Neural crest cell (in vitro differentiated cells): ENCODE measurements at regions not wholly inside any gene's neighbourhood (a gene's known extent, or its start where the extent isn't known, plus 50 kb on each side); places are given as distances from the start of the nearest gene placed in this dataset.
A peak's percentile ranks its signal among the peaks of the same experiment; 100 is the strongest.

Source experiments
- DNase-seq: peaks from one replicate; pipeline ENCODE4 v3.0.0; 2021; ENCODE audit warnings: low read depth, mixed read lengths, low spot score
- H3K27ac Mint-ChIP-seq: one replicate; pipeline ENCODE4 v1.8.0; 2021; ENCODE audit warnings: mild to moderate bottlenecking, mixed read lengths; ENCODE audit not compliant: unreplicated experiment
- H3K27me3 Mint-ChIP-seq: 2 replicates; pipeline ENCODE4 v1.8.0; 2021; ENCODE audit warnings: low read depth, mild to moderate bottlenecking, mixed read lengths
- H3K36me3 Mint-ChIP-seq: 2 replicates; pipeline ENCODE4 v1.8.0; 2021; ENCODE audit warnings: low read depth, mild to moderate bottlenecking, mixed read lengths
- H3K4me1 Mint-ChIP-seq: 2 replicates; pipeline ENCODE4 v1.8.0; 2021; ENCODE audit warnings: mixed read lengths
- H3K4me3 Mint-ChIP-seq: one replicate; pipeline ENCODE4 v1.8.0; 2021; ENCODE audit warnings: mild to moderate bottlenecking, mixed read lengths
- H3K9me3 Mint-ChIP-seq: 2 replicates; pipeline ENCODE4 v1.8.0; 2021; ENCODE audit warnings: mixed read lengths
- TF ChIP-seq, protein P1 (sequence below): fragments of 200-600 bp; sonication (generic); conservative IDR thresholded peaks from 2 replicates; pipeline ENCODE4 v1.5.0; 2021; ENCODE audit warnings: antibody characterized with exemption, mild to moderate bottlenecking

DNA sequence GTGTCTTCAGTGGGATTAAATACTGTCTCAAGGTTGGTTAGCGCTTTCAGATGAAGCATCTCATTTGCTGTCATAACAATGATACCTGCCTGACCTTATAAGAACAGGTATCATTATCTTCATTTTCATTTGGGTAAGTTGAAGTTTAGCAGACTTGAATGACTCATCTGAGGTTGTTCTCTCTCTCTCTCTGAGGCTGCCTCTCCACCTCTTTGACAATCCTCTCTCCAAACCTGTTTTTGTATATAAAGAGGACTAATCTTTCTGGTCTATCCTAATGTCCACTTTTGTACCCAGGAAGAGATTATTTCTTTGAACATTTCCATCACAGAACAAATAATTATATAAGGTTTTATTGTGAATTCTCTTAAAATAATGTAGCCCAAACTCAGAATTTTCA is 291.4 kb downstream of the KLF6 start:
- Mint-ChIP-seq H3K27me3 (no peaks in the 10 kb centered on the region), H3K4me3 (no peak overlapping the region), H3K27ac (no peak overlapping the region), H3K36me3 (peaks cover 7% of the 10 kb centered on the region), H3K4me1 (peaks cover 28% of the 10 kb centered on the region), H3K9me3 (peaks cover 12% of the 10 kb centered on the region)
- TF ChIP-seq, protein P1, sequence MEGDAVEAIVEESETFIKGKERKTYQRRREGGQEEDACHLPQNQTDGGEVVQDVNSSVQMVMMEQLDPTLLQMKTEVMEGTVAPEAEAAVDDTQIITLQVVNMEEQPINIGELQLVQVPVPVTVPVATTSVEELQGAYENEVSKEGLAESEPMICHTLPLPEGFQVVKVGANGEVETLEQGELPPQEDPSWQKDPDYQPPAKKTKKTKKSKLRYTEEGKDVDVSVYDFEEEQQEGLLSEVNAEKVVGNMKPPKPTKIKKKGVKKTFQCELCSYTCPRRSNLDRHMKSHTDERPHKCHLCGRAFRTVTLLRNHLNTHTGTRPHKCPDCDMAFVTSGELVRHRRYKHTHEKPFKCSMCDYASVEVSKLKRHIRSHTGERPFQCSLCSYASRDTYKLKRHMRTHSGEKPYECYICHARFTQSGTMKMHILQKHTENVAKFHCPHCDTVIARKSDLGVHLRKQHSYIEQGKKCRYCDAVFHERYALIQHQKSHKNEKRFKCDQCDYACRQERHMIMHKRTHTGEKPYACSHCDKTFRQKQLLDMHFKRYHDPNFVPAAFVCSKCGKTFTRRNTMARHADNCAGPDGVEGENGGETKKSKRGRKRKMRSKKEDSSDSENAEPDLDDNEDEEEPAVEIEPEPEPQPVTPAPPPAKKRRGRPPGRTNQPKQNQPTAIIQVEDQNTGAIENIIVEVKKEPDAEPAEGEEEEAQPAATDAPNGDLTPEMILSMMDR, result no peak
- no peak for DNase-seq

DNA sequence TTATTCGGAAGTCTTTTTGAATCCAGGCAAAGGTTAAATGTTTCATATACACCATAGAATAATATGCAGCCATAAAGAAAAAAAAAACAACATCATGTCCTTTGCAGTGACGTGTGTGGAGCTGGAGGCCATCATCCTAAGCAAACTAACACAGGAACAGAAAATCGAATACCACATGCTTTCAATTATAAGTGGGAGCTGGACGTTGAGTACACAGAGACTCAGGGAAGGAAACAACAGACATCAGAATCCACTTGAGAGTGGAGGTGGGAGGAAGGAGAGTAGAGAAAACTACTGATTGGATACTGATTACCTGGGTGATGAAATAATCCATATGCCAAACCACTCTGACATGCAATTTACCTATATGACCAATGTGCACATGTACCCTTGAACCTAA is 293.4 kb downstream of the KLF6 start:
- H3K4me3 Mint-ChIP-seq, result no peak overlapping the region
- H3K27ac Mint-ChIP-seq, result no peak overlapping the region
- H3K36me3 Mint-ChIP-seq, result peaks cover 7% of the 10 kb centered on the region
- H3K27me3 Mint-ChIP-seq, result no peaks in the 10 kb centered on the region
- DNase-seq, result no peak
- TF ChIP-seq, protein P1, result no peak
- peaks cover 12% of the 10 kb centered on the region for H3K4me1 Mint-ChIP-seq
- H3K9me3 Mint-ChIP-seq, result peaks cover 15% of the 10 kb centered on the region

DNA sequence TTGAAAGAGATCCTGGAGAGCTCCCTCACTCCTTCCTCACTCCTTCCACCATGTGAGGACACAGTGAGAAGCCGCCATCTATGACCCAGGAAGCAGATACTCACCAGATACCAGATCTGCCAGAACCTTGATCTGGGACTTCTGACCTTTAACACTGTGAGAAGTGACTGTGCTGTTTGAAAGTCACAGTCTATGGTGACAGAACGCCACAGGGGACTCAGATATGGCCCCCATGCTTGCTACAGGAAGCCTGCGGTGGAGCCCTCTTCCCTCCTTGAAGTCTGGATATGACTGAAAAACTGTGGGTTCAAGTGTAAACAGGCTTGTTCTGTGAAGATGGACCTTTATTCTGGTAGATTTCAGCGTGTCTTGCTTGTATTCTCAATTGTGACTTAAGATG is 297.8 kb downstream of the KLF6 start:
- Mint-ChIP-seq H3K36me3 (peaks cover 7% of the 10 kb centered on the region), H3K4me3 (no peak overlapping the region), H3K27me3 (no peaks in the 10 kb centered on the region), H3K4me1 (peaks cover 33% of the 10 kb centered on the region), H3K27ac (peak overlapping the region; percentile 32), H3K9me3 (peaks cover 15% of the 10 kb centered on the region)
- TF ChIP-seq, protein P1, result no peak
- DNase-seq, result no peak

DNA sequence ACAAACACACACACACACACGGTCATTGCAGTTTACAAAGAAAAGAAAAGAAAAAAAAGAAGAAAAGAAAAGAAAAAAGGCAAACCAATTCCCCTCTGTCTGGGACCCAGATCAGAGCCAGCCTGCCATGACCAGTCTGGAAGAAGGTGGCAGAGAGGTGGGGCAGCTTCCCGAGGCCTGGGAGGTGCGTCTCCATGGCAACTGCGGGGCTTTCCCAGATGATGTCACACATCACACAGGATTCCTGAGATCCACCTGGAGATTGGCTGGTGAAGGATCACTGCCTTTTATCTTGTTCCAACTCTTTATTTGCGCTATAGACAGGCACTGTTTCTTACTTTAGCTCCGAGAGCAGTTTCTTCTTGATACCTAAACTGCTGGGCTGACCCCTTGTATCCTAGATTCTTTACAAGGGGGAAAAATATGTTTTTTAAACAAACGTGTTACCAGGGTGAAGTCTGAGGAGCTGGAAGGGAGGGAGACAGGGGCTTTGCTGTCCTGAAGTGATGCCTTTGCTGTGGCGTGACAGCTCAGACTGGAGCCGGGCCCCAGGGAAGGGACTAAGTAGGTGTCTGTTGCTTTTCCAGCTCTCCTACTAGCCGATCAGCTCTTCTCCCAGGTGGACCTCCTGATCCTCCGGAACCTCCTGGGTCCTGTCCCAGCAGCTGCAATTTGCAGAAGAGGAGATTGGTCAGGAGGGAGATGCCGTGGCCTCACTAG is 298.5 kb downstream of the KLF6 start:
- H3K36me3 Mint-ChIP-seq, result peaks cover 7% of the 10 kb centered on the region
- H3K4me3 Mint-ChIP-seq, result no peak overlapping the region
- peaks cover 40% of the 10 kb centered on the region for H3K4me1 Mint-ChIP-seq
- peak overlapping the region; percentile 32 for H3K27ac Mint-ChIP-seq
- TF ChIP-seq, protein P1, result no peak
- DNase-seq, result no peak
- peaks cover 15% of the 10 kb centered on the region for H3K9me3 Mint-ChIP-seq
- H3K27me3 Mint-ChIP-seq, result no peaks in the 10 kb centered on the region

DNA sequence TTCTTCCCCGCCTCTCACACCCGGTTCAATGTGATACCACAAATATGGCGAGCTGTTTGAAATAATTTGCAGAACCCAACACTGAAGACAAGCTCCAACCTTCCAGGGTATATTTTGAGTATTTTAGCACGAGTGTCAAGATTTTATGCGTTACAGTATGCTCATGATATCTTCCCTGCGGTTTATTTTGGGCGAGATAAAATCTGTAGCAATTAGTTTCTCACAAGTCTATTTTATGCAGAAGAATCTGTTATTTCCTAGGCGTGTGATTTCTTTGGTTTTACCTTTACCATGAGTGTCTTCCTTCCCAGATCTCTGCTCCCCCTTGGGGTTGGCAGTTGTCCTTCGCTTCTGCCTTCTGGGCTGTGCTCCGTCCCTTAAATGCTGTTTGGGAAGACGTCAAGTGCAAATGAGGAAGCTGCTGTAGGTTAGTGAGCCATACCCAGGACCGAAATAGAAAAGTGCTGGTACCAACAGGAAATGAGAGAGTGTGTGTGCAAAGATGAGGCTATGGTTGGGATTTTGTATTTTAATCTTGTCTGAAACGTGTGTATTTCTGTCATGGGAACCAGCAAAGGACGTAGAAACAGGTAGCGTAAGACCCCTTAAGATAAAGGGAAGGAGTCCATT is 299.8 kb downstream of the KLF6 start:
- Mint-ChIP-seq H3K36me3 (peaks cover 7% of the 10 kb centered on the region), H3K4me3 (no peak overlapping the region), H3K9me3 (peaks cover 15% of the 10 kb centered on the region), H3K27me3 (no peaks in the 10 kb centered on the region), H3K27ac (peak overlapping the region; percentile 65), H3K4me1 (peaks cover 43% of the 10 kb centered on the region)
- TF ChIP-seq, protein P1, result no peak
- DNase-seq, result no peak
